Activated CD4-positive, CD25-positive, alpha-beta regulatory T cell treated with anti-CD3 and anti-CD28 coated beads, Interleukin-2, amount 50 U/mL, for 24 hours (primary cell): ENCODE measurements at regions not wholly inside any gene's neighbourhood (a gene's known extent, or its start where the extent isn't known, plus 50 kb on each side); places are given as distances from the start of the nearest gene placed in this dataset.
A peak's percentile ranks its signal among the peaks of the same experiment; 100 is the strongest.

Source experiments
- ATAC-seq, 2 donors: fragments of 150-1000 bp; cut with Tn5 transposase; one replicate each; pipeline ENCODE4 v1.10.0; 2021; ENCODE audit warnings: mild to moderate bottlenecking in 1 of 2, moderate library complexity in 1 of 2

DNA sequence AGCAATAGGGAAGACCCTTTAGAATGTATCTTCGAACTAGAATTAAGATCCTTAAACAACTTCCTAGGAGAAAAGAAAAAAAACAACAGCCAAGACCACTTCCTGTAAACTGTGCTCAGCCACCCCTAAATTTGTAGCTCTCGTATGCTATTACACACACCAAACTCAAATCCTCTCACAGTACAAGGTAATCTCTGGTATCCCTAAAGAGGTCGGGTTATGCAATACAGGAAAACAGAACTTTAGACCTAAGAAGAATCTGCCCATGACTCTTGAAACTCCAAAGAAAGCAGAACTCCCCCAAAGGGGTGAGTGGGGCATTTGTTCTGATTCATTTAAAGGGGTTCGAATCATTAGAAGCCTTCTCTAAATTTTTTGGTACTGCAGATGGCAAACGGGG, 170.9 kb upstream of the CASK start:
- ATAC-seq = no peak

DNA sequence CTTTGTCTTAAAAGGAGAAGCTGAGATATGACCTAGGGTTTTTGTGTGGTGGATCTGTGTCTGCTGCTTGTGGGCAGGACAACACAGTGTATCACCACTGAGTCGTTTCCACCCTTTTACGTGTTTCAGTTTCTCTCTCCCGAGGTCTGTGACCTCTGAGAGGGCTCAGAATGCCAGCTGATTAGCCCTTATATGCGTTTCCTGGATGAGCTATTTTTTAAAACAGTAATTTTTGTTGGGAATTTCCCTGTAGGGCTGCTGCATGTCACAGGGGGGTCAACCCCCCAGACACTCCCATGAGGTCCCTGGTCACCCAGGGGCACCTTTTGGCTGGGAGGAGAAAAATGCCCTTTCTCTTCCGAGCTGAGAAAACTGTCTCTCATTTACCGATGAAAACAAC, 170.4 kb upstream of the CASK start:
- ATAC-seq = peak; percentile 75 to 82

DNA sequence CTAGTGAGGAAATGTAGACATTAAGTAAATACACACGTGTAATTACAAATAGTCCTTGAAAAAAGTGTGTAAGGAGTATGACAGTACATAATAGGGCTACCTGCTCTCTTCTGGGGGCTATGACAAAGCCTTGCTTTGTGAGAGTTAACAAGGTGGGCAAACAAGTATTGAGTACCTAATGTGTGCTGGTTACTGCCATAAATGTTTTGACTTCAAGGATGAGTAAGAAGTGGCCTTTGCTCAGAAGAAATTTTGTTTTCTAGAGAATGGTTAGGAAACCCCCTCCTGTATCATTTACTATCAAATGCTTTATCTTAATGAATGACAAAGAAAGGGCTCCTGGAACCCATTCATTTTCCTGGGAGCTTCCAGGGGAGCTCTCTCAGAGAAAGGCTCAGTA, 167.0 kb upstream of the CASK start:
- peak; percentile 78 to 80 for ATAC-seq

DNA sequence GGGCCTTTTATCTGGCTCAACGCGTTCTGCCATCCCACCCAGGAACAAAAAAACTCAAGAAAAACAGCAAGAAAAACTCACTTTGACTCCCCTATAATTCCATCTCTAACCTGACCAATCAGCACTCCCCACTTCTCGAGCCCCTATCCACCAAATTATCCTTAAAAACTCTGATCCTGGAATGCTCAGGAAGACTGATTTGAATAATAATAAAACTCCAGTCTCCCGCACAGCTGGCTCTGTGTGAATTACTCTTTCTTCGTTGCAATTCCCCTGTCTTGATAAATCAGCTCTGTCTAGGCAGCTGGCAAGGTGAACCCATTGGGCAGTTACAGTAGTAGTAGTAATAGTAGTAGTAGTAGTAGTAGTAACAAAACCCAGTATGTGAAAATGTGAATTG, 165.7 kb upstream of the CASK start:
- no peak for ATAC-seq

DNA sequence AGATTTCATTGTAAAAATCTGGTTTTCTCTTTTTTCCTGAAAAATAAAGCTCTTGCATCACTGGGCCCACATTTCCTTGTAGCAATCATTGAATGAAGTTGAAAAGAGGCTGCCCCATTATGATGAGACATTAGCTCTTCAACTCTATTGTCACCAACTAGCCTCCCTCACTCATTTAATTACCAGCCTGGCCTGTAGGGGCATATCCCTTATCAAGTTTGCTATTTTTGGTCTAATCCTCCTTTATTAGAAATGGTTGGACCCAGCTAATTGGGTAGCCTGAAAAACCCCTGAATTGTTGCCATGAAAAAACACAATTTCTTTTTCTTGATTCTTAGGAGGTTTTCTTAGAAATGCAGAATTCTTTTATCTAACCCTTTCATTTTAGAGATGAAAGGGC, 164.6 kb upstream of the CASK start:
- ATAC-seq = no peak

DNA sequence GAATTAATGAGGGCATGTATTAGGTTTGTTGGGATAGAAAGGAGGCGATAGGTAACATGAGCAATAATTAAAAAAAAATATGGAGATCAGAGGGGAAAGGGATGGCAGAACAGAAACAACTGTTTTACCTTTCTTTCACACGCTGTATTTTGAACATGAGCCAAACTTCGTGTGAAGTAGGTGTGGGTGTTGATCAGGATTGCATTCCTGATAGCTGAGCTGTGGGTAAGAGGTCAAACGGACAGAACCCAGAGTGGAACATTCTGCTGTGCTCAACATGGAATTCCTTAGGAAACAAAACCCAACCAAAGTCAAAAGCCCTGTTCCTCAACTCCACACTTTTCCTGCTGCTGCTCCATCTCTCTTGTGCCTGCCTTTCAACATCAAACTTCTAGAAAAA, 162.5 kb upstream of the CASK start:
- no peak for ATAC-seq

DNA sequence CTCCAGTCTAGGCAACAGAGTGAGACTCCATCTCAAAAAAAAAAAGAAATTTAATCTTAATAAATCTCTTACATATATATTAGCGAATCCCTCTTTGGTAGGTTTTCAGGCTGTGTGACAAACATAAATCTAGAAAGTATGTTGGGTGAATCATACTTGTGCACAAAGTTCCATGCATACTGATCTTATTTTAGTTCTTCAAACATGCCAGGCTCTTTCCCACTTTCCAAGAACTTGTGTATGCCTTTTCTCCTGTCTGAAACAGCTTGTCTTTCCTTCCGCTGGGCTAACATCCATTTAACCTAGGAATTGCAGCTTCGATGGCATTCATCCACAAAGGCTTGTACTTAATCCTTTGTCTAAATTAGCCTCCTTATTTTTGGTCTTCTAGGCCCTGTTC, 156.6 kb upstream of the CASK start:
- no peak for ATAC-seq

DNA sequence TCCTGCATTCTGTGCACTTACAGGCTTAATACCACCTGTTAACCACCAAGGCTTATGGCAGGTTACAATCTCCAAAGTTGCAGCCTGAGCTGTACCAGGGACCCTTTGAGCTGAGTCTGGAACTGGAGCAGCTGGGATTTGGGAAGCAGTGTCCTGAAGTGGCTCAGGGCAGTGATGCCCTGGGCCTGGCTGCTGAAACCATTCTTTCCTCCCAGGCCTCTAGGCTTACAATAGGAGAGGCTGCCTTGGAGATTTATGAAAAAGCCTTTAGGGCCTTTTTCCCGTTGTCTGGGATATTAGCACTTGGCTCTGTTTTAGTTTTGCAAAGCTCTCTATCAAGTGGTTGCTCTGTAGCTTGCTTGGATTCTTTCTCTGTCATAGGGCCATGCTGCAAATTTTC, 154.3 kb upstream of the CASK start:
- no peak for ATAC-seq

DNA sequence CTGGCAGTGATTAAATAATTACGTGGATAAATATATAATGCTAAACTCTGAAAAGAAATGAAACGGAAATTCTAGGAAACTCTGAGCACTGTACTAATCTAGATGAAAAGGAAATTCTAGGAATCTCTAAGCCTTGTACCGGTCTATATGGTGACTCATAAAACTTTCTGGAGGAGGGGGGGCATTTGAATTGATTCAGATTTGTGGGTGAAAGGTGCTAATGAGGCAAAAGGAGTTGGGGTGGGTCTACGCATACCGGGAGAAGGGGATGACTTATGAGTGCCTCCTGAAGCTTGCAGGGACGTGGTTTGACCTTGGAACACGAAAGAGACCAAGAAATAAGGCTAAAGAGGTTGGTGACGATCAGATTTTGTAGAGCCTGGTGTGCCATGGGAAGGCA, 151.7 kb upstream of the CASK start:
- ATAC-seq = peak; percentile 75 to 88

DNA sequence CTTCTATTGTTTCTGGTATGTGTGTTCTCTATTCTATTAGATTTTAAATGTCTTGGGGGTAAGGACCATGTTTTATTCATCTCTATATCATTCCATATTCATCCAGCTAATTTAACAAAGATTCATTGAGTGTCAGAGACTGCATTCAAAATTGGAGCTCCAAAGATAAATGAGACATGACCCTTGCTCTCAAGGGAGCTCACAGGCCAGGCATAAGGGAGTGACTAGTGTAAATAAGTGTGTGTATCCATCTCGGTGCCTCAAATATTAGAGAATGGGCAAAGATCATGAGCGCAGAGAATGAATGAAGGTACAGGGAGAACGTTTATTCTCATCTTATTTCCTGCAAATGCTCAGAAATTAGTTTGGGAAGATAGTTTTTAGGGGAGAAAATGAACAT, 150.1 kb upstream of the CASK start:
- no peak for ATAC-seq

DNA sequence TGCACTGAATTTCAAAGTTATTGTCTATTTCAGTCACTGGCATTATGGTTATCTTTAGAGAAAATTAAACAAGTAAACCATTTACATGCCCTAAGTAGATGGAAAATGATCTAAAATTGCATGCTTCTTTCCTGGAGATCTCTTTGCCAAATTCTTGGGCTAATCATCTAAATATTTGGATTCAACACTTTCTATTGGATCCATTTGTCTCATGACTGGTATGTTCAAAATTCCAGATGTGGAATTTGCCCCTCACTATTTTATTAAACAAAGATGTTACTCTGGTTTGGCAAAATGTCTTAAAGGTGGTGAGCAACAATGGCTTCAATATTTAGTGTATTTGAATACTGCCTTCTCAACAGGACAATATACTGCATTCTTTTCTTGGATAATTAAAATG, 147.5 kb upstream of the CASK start:
- ATAC-seq = no peak

DNA sequence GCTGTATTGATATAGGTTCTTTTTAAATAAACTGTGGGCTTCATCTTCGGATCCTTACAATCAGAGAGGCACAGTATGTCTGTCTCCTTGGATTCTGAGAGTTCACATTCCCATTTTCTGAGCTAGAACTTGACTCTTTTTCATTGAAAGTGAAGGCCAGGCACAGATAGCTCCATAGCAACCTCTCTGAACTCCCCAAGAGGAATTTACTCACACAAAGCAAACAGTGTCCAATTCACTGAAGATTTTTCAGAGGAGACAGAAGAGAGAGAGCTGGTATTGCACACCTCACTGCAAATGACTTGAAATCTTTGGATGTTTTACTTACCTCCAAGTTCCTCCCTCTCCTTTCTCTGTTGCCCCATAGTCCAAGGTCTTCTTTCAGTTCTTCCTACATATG, 130.9 kb upstream of the CASK start:
- ATAC-seq = no peak

DNA sequence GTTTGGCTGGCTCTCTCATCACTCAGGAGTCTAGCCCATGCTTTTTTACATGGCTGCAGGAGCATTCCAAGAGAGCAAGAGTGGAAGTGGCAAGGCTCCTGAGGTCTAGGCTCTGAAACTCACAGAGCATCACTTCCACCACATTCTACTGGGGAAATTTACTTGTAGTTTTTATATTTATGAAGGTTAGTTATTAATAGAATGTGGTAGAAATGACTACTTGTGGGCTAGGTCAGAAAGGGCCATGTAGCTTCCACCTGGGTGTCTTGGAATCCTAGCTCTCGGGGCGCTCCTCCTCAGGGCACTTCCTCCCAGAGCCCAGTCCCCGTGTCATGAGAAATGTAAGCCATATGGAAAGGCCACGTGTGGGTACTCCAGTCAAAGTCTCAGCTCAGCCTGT, 127.0 kb upstream of the CASK start:
- ATAC-seq = no peak

DNA sequence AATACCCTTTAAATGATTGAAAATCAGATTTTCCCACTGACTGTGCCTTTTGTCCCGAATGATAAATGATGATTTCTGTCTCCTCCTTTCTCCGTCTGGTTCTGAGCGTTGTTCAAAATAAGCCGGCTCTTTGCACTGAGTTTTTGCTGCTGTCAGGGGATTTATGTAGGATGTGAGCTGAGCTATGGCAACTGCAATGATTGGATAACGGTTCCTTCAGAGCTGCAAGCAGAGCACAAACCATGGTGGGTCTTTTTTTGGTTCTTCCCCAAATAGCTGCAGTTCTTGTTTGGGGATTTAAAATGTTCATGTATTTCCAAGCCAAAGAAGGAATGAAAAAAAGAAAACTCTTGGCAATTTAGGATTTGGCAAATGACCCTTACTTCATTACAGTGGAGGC, 124.5 kb upstream of the CASK start:
- ATAC-seq = no peak

DNA sequence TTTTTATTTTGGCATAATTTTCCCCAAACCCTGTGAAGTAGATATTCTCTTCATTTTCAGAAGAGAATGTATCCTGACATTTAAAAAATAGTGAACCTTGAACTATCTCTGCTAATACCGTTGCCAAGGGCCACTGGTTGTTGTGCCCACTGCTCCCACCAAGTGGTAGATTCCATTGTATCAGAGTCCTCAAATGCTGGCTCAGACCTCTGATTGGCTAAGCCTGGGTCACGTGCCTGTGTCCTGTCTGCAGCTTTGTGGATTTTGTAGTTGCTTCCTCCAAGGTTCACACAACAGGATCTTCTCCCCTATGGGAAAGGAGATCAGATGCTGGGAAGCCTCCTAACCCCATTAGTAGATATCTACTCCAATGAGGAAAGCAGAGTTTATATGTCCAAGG, 104.8 kb upstream of the CASK start:
- ATAC-seq = no peak

DNA sequence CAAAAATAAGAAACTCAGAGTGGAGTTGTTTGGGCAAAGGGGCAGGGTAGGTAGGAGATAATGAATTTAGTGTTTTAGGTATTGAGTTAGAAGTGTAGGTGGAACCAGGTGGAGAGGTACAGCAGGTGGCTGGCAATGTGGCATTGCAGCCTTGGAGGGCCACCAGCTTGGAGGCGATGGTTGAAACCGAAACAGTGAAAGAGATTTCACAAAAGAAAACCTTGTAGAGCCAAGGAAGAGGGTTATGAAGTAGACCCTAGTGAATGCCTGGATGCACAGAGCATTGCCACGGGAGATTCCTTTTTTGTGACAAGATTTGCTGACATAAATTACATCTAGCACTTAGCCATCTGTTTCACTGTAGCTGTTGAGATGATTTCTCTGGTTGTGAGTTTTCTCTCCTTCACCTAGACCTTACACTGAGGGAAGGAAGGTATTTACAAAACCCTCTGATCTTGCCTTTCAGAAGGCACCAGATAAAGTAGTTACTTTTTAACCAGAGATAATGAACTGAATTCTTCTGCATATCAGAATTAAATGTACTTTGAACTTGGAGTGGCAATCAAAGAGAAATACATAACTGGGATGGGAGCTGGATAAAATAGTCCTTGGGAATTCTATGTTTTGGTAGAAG, 104.1 kb upstream of the CASK start:
- no peak for ATAC-seq

DNA sequence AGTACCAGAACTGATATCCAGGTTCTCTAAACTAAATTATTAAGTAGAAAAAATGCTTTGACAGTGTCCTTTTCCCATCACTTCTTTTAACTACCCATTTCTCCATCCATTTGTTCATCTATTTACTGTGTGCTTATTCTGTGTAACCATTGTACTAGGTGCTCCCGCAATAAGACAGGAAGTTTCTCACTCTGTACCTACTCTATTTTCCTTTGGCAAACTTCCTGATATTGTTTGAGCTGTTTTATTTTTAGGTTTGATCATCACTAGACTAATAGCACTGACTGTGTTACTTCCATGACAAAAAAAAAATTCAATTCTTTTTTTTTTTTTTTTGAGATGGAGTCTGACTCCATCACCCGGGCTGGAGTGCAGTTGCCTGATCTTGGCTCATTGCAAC, 102.5 kb upstream of the CASK start:
- no peak for ATAC-seq

DNA sequence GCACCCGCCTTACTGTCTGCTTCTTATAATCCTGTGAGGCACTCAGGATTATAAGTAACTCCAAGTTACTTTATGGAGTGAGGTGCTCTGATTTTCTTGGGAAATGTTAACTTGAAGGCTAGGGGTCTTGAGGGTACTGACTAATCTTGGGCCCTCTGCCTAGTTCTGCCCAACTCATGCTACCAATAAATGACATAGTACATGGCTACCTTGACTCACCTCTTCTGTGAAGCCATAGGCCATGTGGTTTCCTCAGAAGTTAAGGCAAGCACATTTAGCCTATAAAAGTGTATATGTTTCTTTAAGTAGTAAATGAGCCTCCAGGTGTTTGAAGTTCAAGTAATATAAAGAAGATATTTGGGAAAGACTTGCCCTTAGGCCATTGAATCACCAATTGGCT, 99.8 kb upstream of the CASK start:
- ATAC-seq = peak; percentile 61 to 62

DNA sequence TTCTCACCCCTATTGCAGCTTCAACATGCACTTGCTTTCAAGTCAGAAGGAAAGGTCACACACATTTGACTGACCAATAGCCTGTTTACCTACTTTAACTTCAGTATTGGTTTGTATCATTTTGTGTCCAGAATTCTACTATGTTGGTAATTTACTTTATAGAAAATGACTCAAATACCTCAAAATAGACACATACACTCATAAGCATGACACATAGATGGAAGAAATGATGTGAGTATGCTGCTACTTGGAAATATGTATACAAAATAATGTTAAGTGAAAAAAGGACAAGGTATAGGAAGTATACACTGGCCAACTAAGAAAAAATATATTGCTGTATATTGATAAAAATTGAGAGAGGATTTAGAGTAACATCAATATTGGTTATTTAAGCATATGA, 98.8 kb upstream of the CASK start:
- peak; percentile 55 to 58 for ATAC-seq

DNA sequence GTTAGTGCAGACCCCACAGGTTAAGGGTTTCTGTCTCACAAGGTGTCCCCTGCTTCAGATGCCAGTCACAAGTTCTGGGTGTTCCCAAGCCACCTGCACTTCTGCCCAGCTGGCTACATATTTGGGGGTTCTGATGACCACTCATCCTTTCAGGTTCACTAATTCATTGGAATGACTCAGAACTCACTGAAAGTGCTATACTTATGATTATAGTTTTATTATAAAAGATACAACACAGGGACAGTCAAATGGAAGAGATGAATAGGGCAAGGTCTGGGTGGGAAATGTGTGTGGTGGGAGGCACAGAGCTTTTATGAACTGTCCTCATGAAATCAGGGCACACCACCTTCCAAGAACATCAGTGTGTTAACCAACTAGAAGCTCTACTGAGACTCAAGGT, 97.7 kb upstream of the CASK start:
- peak; percentile 55 to 56 for ATAC-seq

DNA sequence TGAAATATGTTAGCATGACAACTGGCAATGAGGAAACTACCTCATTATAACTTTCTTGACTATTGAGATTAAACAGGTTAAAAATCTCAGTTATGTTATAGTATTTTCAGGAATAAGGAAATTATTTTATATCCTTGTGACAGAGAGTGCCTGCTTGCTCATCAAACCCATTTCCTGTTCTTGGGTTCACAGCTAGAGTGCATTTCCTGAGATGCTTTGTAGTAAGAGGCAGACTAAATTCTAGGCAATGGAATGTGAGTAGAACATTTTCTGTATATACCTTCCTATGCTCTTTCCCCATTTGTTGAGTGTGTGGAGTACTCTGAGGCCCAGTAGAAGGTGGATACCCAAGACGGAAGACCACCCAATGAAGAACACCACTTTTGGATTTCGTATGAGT, 96.9 kb upstream of the CASK start:
- no peak for ATAC-seq

DNA sequence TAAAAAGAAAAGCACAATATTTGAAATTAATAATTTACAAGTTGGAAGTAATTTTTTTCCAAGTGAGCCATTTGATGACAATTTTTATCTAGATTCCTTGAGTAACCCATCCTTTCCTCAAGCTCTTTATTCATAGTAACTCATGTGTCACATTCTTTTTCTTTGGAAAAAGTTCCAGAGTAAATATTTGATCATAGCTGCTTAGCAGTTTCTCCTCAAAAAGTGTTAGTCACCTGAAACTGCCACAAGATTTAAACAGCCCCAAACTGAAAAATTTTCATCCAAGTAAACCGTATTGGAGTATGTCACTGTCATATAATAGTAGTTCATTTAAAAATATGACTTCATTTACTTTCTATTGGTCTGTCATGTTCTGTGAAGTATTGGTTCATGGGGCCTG, 94.6 kb upstream of the CASK start:
- ATAC-seq = no peak

DNA sequence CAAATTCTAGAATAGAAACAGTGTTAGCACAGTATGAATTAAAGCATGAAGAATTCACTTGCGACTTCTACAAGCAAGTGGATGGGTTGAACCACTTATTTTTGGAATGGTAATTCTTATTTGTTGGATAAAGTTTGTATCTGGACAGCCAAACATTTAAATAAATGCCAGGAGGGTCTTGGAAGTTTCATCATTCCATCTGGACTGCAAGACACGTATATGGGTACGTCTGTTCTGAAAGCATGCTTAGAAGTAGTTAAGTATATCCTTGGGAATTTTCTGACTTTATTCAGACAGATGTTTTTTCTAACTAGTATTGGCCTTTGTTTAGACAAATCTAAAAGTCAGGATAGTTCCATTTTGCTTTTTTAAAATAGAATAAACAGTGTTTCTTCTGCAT, 77.5 kb upstream of the CASK start:
- no peak for ATAC-seq

DNA sequence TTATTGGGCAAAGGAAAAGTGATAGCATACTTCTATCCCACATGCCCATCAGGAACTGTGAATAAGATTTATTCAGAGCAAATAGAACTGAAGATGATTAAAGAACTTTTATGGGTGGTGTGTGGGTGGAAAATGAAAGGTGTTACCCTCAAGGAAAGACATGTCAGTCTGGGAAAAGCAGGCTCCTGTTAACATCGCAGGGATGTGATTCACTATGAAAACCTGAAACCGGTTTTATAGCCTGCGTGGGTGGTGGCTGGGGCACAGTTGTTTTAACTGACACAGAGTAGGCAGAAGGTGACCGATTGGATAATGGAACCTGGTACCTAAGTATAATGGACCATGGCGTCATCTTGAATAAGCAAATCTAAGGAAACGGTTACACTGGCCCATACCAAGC, 61.3 kb upstream of the CASK start:
- ATAC-seq = no peak

DNA sequence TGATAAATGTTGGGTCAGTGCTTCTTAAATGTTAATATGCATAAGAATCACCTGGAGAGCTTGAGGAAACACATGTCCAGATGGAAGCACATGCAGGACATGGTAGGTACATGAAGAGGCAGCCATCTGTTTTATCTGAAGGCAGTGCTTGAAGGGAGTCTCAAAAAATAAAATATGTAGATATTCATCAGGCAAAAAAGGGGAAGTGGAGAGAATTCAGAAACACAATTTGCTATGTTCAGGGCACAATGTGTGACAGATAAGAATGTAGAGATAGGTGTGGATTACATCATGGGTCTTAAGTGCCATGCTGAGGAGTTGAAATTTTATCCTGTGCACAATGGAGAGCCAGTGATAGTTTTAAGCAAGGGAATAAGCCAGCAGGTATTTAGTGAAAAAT, 59.6 kb upstream of the CASK start:
- ATAC-seq = no peak

DNA sequence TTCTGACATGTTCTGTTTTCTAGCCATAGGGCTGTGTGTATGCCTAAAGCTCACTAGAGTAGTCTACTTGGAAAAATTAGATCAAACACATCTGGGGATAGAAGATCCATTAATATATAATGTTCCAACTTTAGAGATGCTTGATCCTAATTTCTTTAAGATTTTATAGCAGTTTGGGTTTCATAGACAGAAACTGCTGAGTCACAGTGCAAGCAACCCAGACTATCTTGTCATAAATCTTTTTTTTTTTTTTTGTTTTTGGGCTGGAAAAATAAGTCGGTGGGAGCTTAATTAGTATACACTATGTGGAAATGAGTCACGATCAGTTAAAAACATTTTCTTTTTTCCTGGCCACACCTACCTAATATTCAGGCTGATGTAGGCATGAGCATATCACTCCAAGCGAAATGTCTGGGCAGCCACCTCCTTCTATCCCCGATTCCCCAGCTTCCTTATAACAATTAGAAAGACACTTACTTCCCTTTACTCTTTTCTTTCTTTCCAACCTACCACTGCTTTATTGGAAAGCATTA, 58.2 kb upstream of the CASK start:
- ATAC-seq = no peak
